Right kidney (tissue), 1 donor: ENCODE measurements at regions not wholly inside any gene's neighbourhood (a gene's known extent, or its start where the extent isn't known, plus 50 kb on each side); places are given as distances from the start of the nearest gene placed in this dataset.

ENCODE experiments used
- DNase-seq: peaks from one replicate; pipeline ENCODE4 v3.0.0-alpha.2; 2016

- no peak for DNase-seq
These were observed 541.8 kb upstream of the FBXO33 start for GRCh38 chr14:39974036-39974435.

- no peak for DNase-seq
These were observed 540.5 kb upstream of the FBXO33 start for GRCh38 chr14:39972704-39973103.

- DNase-seq: no peak
These were observed 535.7 kb upstream of the FBXO33 start for GRCh38 chr14:39967885-39968284.

GRCh38 chr14:39957987-39958386 is 525.8 kb upstream of the FBXO33 start:
- DNase-seq: no peak

GRCh38 chr14:39957290-39957689 is 525.1 kb upstream of the FBXO33 start:
- DNase-seq: no peak

- DNase-seq: no peak
These were observed 524.1 kb upstream of the FBXO33 start for GRCh38 chr14:39956372-39956771.

- DNase-seq: no peak
These were observed 516.0 kb upstream of the FBXO33 start for GRCh38 chr14:39948235-39948634.

- no peak for DNase-seq
These were observed 514.6 kb upstream of the FBXO33 start for GRCh38 chr14:39946807-39947206.

GRCh38 chr14:39939023-39939422 is 506.8 kb upstream of the FBXO33 start:
- DNase-seq: no peak

- no peak for DNase-seq
These were observed 480.2 kb upstream of the FBXO33 start for GRCh38 chr14:39912192-39913100.

- no peak for DNase-seq
These were observed 465.4 kb upstream of the FBXO33 start for GRCh38 chr14:39897657-39898056.

GRCh38 chr14:39890026-39890425 is 457.8 kb upstream of the FBXO33 start:
- no peak for DNase-seq

GRCh38 chr14:39884091-39884490 is 451.9 kb upstream of the FBXO33 start:
- no peak for DNase-seq

GRCh38 chr14:39880965-39881364 is 448.7 kb upstream of the FBXO33 start:
- no peak for DNase-seq

- DNase-seq: no peak
These were observed 448.0 kb upstream of the FBXO33 start for GRCh38 chr14:39880106-39880695.

GRCh38 chr14:39877577-39878190 is 445.5 kb upstream of the FBXO33 start:
- DNase-seq: no peak

- DNase-seq: no peak
These were observed 444.7 kb upstream of the FBXO33 start for GRCh38 chr14:39876916-39877315.

- no peak for DNase-seq
These were observed 442.8 kb upstream of the FBXO33 start for GRCh38 chr14:39875028-39875427.

- no peak for DNase-seq
These were observed 441.6 kb upstream of the FBXO33 start for GRCh38 chr14:39873791-39874190.

GRCh38 chr14:39868949-39869348 is 436.7 kb upstream of the FBXO33 start:
- no peak for DNase-seq

- DNase-seq: no peak
These were observed 436.0 kb upstream of the FBXO33 start for GRCh38 chr14:39868251-39868650.

- DNase-seq: no peak
These were observed 431.2 kb upstream of the FBXO33 start for GRCh38 chr14:39863441-39863840.

- no peak for DNase-seq
These were observed 429.5 kb upstream of the FBXO33 start for GRCh38 chr14:39861696-39862095.

- DNase-seq: no peak
These were observed 429.0 kb upstream of the FBXO33 start for GRCh38 chr14:39861229-39861600.
